ENCODE measurements at regions not wholly inside any gene's neighbourhood (a gene's known extent, or its start where the extent isn't known, plus 50 kb on each side); places are given as distances from the start of the nearest gene placed in this dataset.

DNA sequence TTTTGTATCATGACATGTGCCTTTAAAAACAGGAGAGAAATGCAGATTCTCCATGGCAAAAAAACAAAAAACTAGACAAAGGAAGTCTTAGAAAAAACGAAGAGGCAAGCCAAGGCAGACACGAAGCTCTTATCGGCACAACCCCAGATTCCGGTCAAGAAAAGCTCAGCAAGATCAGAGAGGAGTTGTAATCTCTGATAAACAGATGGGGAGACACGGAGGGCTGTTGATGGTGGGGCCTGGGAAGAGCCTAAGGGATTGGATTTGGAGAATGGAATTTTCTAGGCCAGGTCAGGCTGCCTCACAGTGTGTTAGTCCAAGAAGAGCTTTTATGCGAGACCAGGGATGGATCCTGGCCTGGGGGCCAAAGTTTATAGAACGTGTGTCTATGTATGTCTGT lies 96.2 kb upstream of the AKT3 start:
- Histone ChIP-seq H3K9me3 (ENCODE audit: control insufficient read depth in 5 of 5, low read length in 5 of 5) (no peaks in the 10 kb centered on the region), H3K4me3 (ENCODE audit: low read depth in 1 of 5, low read length in 5 of 5) (no peak overlapping the region), H3K27me3 (ENCODE audit: control insufficient read depth in 5 of 5, insufficient read depth in 4 of 5, low read length in 5 of 5) (peaks cover 0 to 6% (median 1%) of the 10 kb centered on the region in 5 donors), H3K4me1 (ENCODE audit: control insufficient read depth in 5 of 5, insufficient read depth in 5 of 5, low read length in 5 of 5) (no peaks in the 10 kb centered on the region), H3K36me3 (ENCODE audit: control insufficient read depth in 5 of 5, insufficient read depth in 5 of 5, low read length in 5 of 5) (no peaks in the 10 kb centered on the region), H3K9ac (ENCODE audit: low read length in 5 of 5) (no peak overlapping the region), H3K27ac (ENCODE audit: low read depth, low read length) (no peak overlapping the region)

GRCh38 chr1:243945727-243946126 lies 95.7 kb upstream of the AKT3 start:
- no peak overlapping the region for H3K27ac ChIP-seq (ENCODE audit: low read depth, low read length)
- H3K4me1 ChIP-seq (ENCODE audit: control insufficient read depth in 5 of 5, insufficient read depth in 5 of 5, low read length in 5 of 5), result no peaks in the 10 kb centered on the region
- no peak overlapping the region for H3K9ac ChIP-seq (ENCODE audit: low read length in 5 of 5)
- peaks cover 0 to 7% (median 4%) of the 10 kb centered on the region in 5 donors for H3K27me3 ChIP-seq (ENCODE audit: control insufficient read depth in 5 of 5, insufficient read depth in 4 of 5, low read length in 5 of 5)
- H3K9me3 ChIP-seq (ENCODE audit: control insufficient read depth in 5 of 5, low read length in 5 of 5), result no peaks in the 10 kb centered on the region
- H3K36me3 ChIP-seq (ENCODE audit: control insufficient read depth in 5 of 5, insufficient read depth in 5 of 5, low read length in 5 of 5), result no peaks in the 10 kb centered on the region
- no peak overlapping the region for H3K4me3 ChIP-seq (ENCODE audit: low read depth in 1 of 5, low read length in 5 of 5)

DNA sequence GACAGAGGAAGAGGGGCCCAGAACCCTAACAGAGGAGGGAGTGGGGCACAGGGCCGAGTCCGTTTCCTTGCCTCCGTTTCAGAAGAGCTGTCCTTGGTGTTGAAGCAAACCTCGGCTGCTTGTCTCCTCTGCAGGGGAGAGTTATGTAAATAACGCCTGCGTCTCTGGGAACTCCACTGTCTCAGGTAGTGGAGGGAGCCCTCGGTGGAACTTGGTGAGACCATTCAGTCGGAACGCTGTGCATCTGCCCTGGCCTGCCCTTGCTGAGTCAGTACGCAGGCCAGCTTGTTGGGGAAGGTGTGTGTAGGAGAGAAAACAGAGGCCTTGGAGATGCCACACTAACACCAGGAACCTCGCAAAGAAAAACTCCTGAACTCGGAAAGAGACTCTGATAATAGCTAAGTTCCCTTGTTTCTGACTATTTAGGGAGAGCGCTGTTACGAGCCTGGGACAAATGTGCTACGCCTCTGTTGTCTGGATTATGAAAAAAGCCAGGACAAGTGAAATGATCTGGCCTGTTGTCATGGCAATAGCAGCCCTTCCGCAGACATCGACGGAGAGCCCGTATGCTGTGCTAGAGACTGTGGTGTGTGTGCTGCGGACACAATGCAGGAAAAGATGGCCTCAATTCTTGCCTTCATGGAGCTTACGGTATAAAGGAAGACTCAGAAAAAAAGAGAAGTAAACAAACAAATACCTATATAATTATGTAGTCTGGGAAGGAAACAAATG lies 94.6 kb upstream of the AKT3 start:
- Histone ChIP-seq H3K27me3 (ENCODE audit: control insufficient read depth in 5 of 5, insufficient read depth in 4 of 5, low read length in 5 of 5) (peaks cover 0 to 11% (median 6%) of the 10 kb centered on the region in 5 donors), H3K4me3 (ENCODE audit: low read depth in 1 of 5, low read length in 5 of 5) (no peak overlapping the region), H3K36me3 (ENCODE audit: control insufficient read depth in 5 of 5, insufficient read depth in 5 of 5, low read length in 5 of 5) (no peaks in the 10 kb centered on the region), H3K4me1 (ENCODE audit: control insufficient read depth in 5 of 5, insufficient read depth in 5 of 5, low read length in 5 of 5) (no peaks in the 10 kb centered on the region), H3K27ac (ENCODE audit: low read depth, low read length) (no peak overlapping the region), H3K9ac (ENCODE audit: low read length in 5 of 5) (no peak overlapping the region), H3K9me3 (ENCODE audit: control insufficient read depth in 5 of 5, low read length in 5 of 5) (no peaks in the 10 kb centered on the region)

GRCh38 chr1:243943671-243944428 lies 93.8 kb upstream of the AKT3 start:
- Histone ChIP-seq H3K9ac (ENCODE audit: low read length in 5 of 5) (no peak overlapping the region), H3K27ac (ENCODE audit: low read depth, low read length) (no peak overlapping the region), H3K9me3 (ENCODE audit: control insufficient read depth in 5 of 5, low read length in 5 of 5) (no peaks in the 10 kb centered on the region), H3K27me3 (ENCODE audit: control insufficient read depth in 5 of 5, insufficient read depth in 4 of 5, low read length in 5 of 5) (peaks cover 0 to 11% (median 6%) of the 10 kb centered on the region in 5 donors), H3K4me1 (ENCODE audit: control insufficient read depth in 5 of 5, insufficient read depth in 5 of 5, low read length in 5 of 5) (no peaks in the 10 kb centered on the region), H3K4me3 (ENCODE audit: low read depth in 1 of 5, low read length in 5 of 5) (no peak overlapping the region), H3K36me3 (ENCODE audit: control insufficient read depth in 5 of 5, insufficient read depth in 5 of 5, low read length in 5 of 5) (no peaks in the 10 kb centered on the region)

DNA sequence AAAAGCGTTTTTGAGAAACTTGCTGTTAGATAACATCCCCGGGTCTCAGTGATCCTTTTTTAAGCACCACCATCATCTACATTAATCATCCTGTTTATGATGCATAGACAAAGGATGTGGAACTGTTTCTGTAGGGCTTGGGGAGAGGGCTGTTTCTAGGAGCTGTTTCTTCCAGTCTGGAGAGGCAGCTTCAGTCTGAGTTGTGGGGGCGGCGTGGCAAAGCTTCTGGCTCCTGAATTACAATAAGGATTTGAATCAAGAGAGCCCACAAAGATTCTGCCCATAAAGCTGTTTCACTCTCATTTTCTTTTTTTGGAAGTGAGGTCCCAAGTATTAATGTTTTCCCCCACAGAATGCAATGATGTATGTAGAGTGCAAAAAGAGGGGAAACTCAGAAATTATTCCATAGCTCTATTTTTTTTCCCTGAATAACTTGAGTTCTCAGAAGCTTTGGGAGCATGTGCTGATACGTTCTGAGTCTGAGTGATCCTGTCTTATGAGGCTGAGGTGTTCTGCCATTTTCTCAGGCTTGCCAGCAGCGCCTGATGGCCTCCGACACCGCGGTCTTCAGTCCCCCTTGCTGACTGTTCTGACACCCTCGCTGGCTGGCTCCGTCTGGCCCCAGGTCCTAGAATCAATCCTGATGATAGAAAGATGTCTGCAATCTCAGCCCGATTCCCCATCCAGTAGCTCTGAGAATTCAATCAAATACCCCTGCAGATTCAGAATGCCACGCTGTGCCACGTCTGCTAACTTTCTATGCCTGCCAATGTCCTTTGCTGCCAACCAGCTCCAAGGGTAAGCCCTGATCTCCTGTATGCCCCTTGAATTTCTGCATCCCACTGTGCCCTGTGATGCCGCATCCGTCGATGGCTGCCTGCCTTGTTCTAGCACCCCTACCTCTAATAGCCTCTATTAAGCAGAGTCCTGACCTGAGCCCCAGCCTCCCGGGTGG lies 92.4 kb upstream of the AKT3 start:
- Histone ChIP-seq H3K4me1 (ENCODE audit: control insufficient read depth in 5 of 5, insufficient read depth in 5 of 5, low read length in 5 of 5) (no peaks in the 10 kb centered on the region), H3K9ac (ENCODE audit: low read length in 5 of 5) (no peak overlapping the region), H3K27me3 (ENCODE audit: control insufficient read depth in 5 of 5, insufficient read depth in 4 of 5, low read length in 5 of 5) (peaks cover 0 to 11% (median 6%) of the 10 kb centered on the region in 5 donors), H3K9me3 (ENCODE audit: control insufficient read depth in 5 of 5, low read length in 5 of 5) (no peaks in the 10 kb centered on the region), H3K4me3 (ENCODE audit: low read depth in 1 of 5, low read length in 5 of 5) (no peak overlapping the region), H3K27ac (ENCODE audit: low read depth, low read length) (no peak overlapping the region), H3K36me3 (ENCODE audit: control insufficient read depth in 5 of 5, insufficient read depth in 5 of 5, low read length in 5 of 5) (no peaks in the 10 kb centered on the region)

- H3K9ac ChIP-seq (ENCODE audit: low read length in 5 of 5), result no peak overlapping the region
- H3K27me3 ChIP-seq (ENCODE audit: control insufficient read depth in 5 of 5, insufficient read depth in 4 of 5, low read length in 5 of 5), result peaks cover 0 to 11% (median 6%) of the 10 kb centered on the region in 5 donors
- no peak overlapping the region for H3K4me3 ChIP-seq (ENCODE audit: low read depth in 1 of 5, low read length in 5 of 5)
- no peak overlapping the region for H3K27ac ChIP-seq (ENCODE audit: low read depth, low read length)
- H3K4me1 ChIP-seq (ENCODE audit: control insufficient read depth in 5 of 5, insufficient read depth in 5 of 5, low read length in 5 of 5), result no peaks in the 10 kb centered on the region
- H3K9me3 ChIP-seq (ENCODE audit: control insufficient read depth in 5 of 5, low read length in 5 of 5), result no peaks in the 10 kb centered on the region
- no peaks in the 10 kb centered on the region for H3K36me3 ChIP-seq (ENCODE audit: control insufficient read depth in 5 of 5, insufficient read depth in 5 of 5, low read length in 5 of 5)
Observed at GRCh38 chr1:243940451-243940850, 90.4 kb upstream of the AKT3 start.

GRCh38 chr1:243939167-243939848 lies 89.3 kb upstream of the AKT3 start:
- Histone ChIP-seq H3K9ac (ENCODE audit: low read length in 5 of 5) (no peak overlapping the region), H3K27me3 (ENCODE audit: control insufficient read depth in 5 of 5, insufficient read depth in 4 of 5, low read length in 5 of 5) (peaks cover 0 to 11% (median 6%) of the 10 kb centered on the region in 5 donors), H3K4me1 (ENCODE audit: control insufficient read depth in 5 of 5, insufficient read depth in 5 of 5, low read length in 5 of 5) (no peaks in the 10 kb centered on the region), H3K9me3 (ENCODE audit: control insufficient read depth in 5 of 5, low read length in 5 of 5) (peaks cover 0 to 2% (median 0%) of the 10 kb centered on the region in 5 donors), H3K27ac (ENCODE audit: low read depth, low read length) (no peak overlapping the region), H3K36me3 (ENCODE audit: control insufficient read depth in 5 of 5, insufficient read depth in 5 of 5, low read length in 5 of 5) (no peaks in the 10 kb centered on the region), H3K4me3 (ENCODE audit: low read depth in 1 of 5, low read length in 5 of 5) (no peak overlapping the region)

DNA sequence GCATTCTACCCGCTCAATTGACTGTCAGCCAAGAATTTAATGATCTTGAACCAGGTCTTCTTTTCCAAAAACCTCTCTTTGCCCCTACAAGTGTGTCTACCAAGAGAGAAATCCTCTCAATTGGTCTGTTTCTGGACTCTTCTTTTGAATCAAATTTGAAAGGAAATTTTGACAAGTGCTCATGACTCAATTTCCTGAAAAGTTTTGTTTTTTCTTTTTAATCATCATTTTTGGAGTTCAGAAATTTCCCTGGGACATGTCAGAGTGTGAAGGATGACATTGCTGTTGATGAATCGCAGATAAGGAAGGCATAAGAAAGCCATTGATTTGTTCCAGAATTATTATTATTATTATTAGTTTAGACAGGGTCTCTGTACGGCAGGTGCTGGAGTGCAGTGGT lies 88.2 kb upstream of the AKT3 start:
- Histone ChIP-seq H3K4me3 (ENCODE audit: low read depth in 1 of 5, low read length in 5 of 5) (no peak overlapping the region), H3K9me3 (ENCODE audit: control insufficient read depth in 5 of 5, low read length in 5 of 5) (peaks cover 0 to 5% (median 0%) of the 10 kb centered on the region in 5 donors), H3K9ac (ENCODE audit: low read length in 5 of 5) (no peak overlapping the region), H3K36me3 (ENCODE audit: control insufficient read depth in 5 of 5, insufficient read depth in 5 of 5, low read length in 5 of 5) (no peaks in the 10 kb centered on the region), H3K27me3 (ENCODE audit: control insufficient read depth in 5 of 5, insufficient read depth in 4 of 5, low read length in 5 of 5) (peaks cover 0 to 11% (median 6%) of the 10 kb centered on the region in 5 donors), H3K27ac (ENCODE audit: low read depth, low read length) (no peak overlapping the region), H3K4me1 (ENCODE audit: control insufficient read depth in 5 of 5, insufficient read depth in 5 of 5, low read length in 5 of 5) (no peaks in the 10 kb centered on the region)

DNA sequence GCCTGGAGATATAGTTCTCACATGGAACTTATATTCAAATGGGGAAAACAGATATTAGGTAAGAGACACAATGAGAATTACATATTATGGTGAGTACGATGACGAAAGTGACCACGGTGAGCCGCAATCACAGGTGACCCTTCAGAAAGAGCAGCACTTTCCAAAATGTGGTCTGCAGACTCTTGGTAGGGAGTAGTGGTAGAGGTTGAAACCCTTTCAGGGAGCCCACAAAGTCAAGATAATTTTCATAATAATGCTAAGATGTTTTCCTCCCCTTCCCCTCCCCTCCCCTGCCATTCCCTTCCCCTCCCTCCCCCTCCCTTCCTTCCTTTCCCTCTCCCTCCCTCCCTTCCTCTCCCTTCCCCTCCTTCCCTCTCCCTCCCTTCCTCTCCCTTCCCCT lies 83.5 kb upstream of the AKT3 start:
- Histone ChIP-seq H3K27me3 (ENCODE audit: control insufficient read depth in 5 of 5, insufficient read depth in 4 of 5, low read length in 5 of 5) (peaks cover 0 to 9% (median 6%) of the 10 kb centered on the region in 5 donors), H3K36me3 (ENCODE audit: control insufficient read depth in 5 of 5, insufficient read depth in 5 of 5, low read length in 5 of 5) (no peaks in the 10 kb centered on the region), H3K4me1 (ENCODE audit: control insufficient read depth in 5 of 5, insufficient read depth in 5 of 5, low read length in 5 of 5) (no peaks in the 10 kb centered on the region), H3K9ac (ENCODE audit: low read length in 5 of 5) (no peak overlapping the region), H3K9me3 (ENCODE audit: control insufficient read depth in 5 of 5, low read length in 5 of 5) (peaks cover 0 to 5% (median 2%) of the 10 kb centered on the region in 5 donors), H3K27ac (ENCODE audit: low read depth, low read length) (no peak overlapping the region), H3K4me3 (ENCODE audit: low read depth in 1 of 5, low read length in 5 of 5) (no peak overlapping the region)

Measured in subcutaneous abdominal adipose tissue (tissue), 5 donors.